HEK293 (cell line): ENCODE measurements at regions not wholly inside any gene's neighbourhood (a gene's known extent, or its start where the extent isn't known, plus 50 kb on each side); places are given as distances from the start of the nearest gene placed in this dataset.

Source experiments
- CTCF ChIA-PET: fragments of 350-600 bp; formaldehyde crosslinking; extraction: SDS; loops from one replicate; lab custom pipeline; 2021; ENCODE audit warnings: antibody characterized with exemption; lab: Yijun Ruan, JAX
- POLR2A ChIA-PET: fragments of 300-600 bp; formaldehyde crosslinking; extraction: SDS; loops from one replicate; lab custom pipeline; 2020; ENCODE audit warnings: antibody characterized with exemption, inconsistent platforms; lab: Yijun Ruan, JAX
- H3K27ac ChIP-seq: fragments of 200-500 bp; sonication (Bioruptor generic); 2 replicates; pipeline ENCODE4 v1.5.1; 2014; ENCODE audit warnings: low read depth, low read length, control low read depth, inconsistent platforms; ENCODE audit errors: extremely low read depth
- H3K36me3 ChIP-seq, 2 experiments: fragments of 200-500 bp in 1 of 2; sonication (Bioruptor generic) in 1 of 2; 1 replicate in 1 of 2; 2 replicates in 1 of 2; pipeline ENCODE4 v1.5.1; 2014 to 2017; ENCODE audit warnings: inconsistent platforms in 2 of 2, low read length in 2 of 2; ENCODE audit not compliant: control insufficient read depth in 2 of 2, insufficient read depth in 1 of 2
- H3K4me1 ChIP-seq: fragments of 200-500 bp; sonication (Bioruptor generic); 2 replicates; pipeline ENCODE4 v1.5.1; 2014; ENCODE audit warnings: mild to moderate bottlenecking, low read length, inconsistent platforms; ENCODE audit not compliant: control insufficient read depth, insufficient read depth
- H3K4me3 ChIP-seq: 2 replicates; pipeline ENCODE4 v1.5.1; 2011; ENCODE audit warnings: low read depth, mild to moderate bottlenecking, control low read depth, low read length, moderate library complexity
- H3K9me3 ChIP-seq: fragments of 200-500 bp; sonication (Bioruptor generic); 2 replicates; pipeline ENCODE4 v1.5.1; 2014; ENCODE audit warnings: low read depth, low read length, inconsistent platforms; ENCODE audit not compliant: control insufficient read depth, insufficient read depth
- BCL11A ChIP-seq: fragments of 450-650 bp; formaldehyde crosslinking; IDR thresholded peaks from 2 replicates; pipeline ENCODE4 v1.5.1; 2016; ENCODE audit warnings: low read depth, missing biosample characterization, missing genetic modification characterization
- ELK4 ChIP-seq: IDR thresholded peaks from 2 replicates; pipeline ENCODE4 v1.6.1; 2011; ENCODE audit warnings: mild to moderate bottlenecking, low read depth, low read length, borderline replicate concordance
- GLIS1 ChIP-seq: fragments of 450-650 bp; formaldehyde crosslinking; IDR thresholded peaks from 2 replicates; pipeline ENCODE4 v1.5.1; 2016; ENCODE audit warnings: missing biosample characterization, missing genetic modification characterization
- HOXC10 ChIP-seq: sonication (generic); formaldehyde crosslinking; IDR thresholded peaks from 2 replicates; pipeline ENCODE4 v1.8.1; 2023; ENCODE audit warnings: mild to moderate bottlenecking, missing genetic modification reagents
- HOXD13 ChIP-seq: sonication (generic); formaldehyde crosslinking; IDR thresholded peaks from 2 replicates; pipeline ENCODE4 v1.8.0; 2022; ENCODE audit warnings: missing genetic modification reagents, borderline replicate concordance
- KLF9 ChIP-seq: fragments of 450-650 bp; formaldehyde crosslinking; IDR thresholded peaks from 2 replicates; pipeline ENCODE4 v1.5.1; 2016; ENCODE audit warnings: missing biosample characterization, missing genetic modification characterization, low read depth
- MYNN ChIP-seq: fragments of 450-650 bp; formaldehyde crosslinking; IDR thresholded peaks from 2 replicates; pipeline ENCODE4 v1.5.1; 2016; ENCODE audit warnings: missing biosample characterization, missing genetic modification characterization, borderline replicate concordance
- OSR2 ChIP-seq: fragments of 450-650 bp; formaldehyde crosslinking; IDR thresholded peaks from 2 replicates; pipeline ENCODE4 v1.5.1; 2016; ENCODE audit warnings: missing biosample characterization, missing genetic modification characterization
- YY1 ChIP-seq: fragments of 450-650 bp; formaldehyde crosslinking; IDR thresholded peaks from 2 replicates; pipeline ENCODE4 v1.5.1; 2018; ENCODE audit warnings: missing biosample characterization, missing genetic modification characterization
- ZBTB10 ChIP-seq: fragments of 450-650 bp; formaldehyde crosslinking; IDR thresholded peaks from 2 replicates; pipeline ENCODE4 v1.5.1; 2016; ENCODE audit warnings: missing biosample characterization, missing genetic modification characterization
- ZFP41 ChIP-seq: fragments of 450-650 bp; formaldehyde crosslinking; IDR thresholded peaks from 2 replicates; pipeline ENCODE4 v1.5.1; 2016; ENCODE audit warnings: missing biosample characterization, missing genetic modification characterization, borderline replicate concordance
- ZNF146 ChIP-seq: fragments of 450-650 bp; formaldehyde crosslinking; IDR thresholded peaks from 2 replicates; pipeline ENCODE4 v1.5.1; 2016; ENCODE audit warnings: missing biosample characterization, missing genetic modification characterization
- ZNF18 ChIP-seq: fragments of 450-650 bp; formaldehyde crosslinking; IDR thresholded peaks from 2 replicates; pipeline ENCODE4 v1.5.1; 2016; ENCODE audit warnings: missing biosample characterization, missing genetic modification characterization
- ZNF184 ChIP-seq: fragments of 450-650 bp; IDR thresholded peaks from 2 replicates; pipeline ENCODE4 v1.5.1; 2018; ENCODE audit warnings: missing biosample characterization, mild to moderate bottlenecking, missing genetic modification characterization
- ZNF26 ChIP-seq: fragments of 450-650 bp; formaldehyde crosslinking; IDR thresholded peaks from 2 replicates; pipeline ENCODE4 v1.5.1; 2016; ENCODE audit warnings: missing biosample characterization, missing genetic modification characterization
- ZNF433 ChIP-seq: fragments of 450-650 bp; formaldehyde crosslinking; IDR thresholded peaks from 2 replicates; pipeline ENCODE4 v1.5.1; 2016; ENCODE audit warnings: missing biosample characterization, missing genetic modification characterization, low read depth
- ZNF513 ChIP-seq: fragments of 450-650 bp; IDR thresholded peaks from 2 replicates; pipeline ENCODE4 v1.5.1; 2018; ENCODE audit warnings: missing biosample characterization, missing genetic modification characterization
- ZNF544 ChIP-seq: fragments of 450-650 bp; formaldehyde crosslinking; IDR thresholded peaks from 2 replicates; pipeline ENCODE4 v1.5.0; 2017; ENCODE audit warnings: missing biosample characterization, missing genetic modification characterization
- ZNF549 ChIP-seq: fragments of 450-650 bp; IDR thresholded peaks from 2 replicates; pipeline ENCODE4 v1.5.1; 2018; ENCODE audit warnings: missing biosample characterization, missing genetic modification characterization, mild to moderate bottlenecking, inconsistent platforms, moderate library complexity
- ZNF571 ChIP-seq: fragments of 450-650 bp; formaldehyde crosslinking; IDR thresholded peaks from 2 replicates; pipeline ENCODE4 v1.5.0; 2017; ENCODE audit warnings: missing biosample characterization, missing genetic modification characterization
- ZNF585B ChIP-seq: fragments of 450-650 bp; formaldehyde crosslinking; IDR thresholded peaks from 2 replicates; pipeline ENCODE4 v1.5.1; 2016; ENCODE audit warnings: missing biosample characterization, missing genetic modification characterization
- ZNF626 ChIP-seq: fragments of 450-650 bp; sonication (Bioruptor Pico); formaldehyde crosslinking; IDR thresholded peaks from 2 replicates; pipeline ENCODE4 v1.5.1; 2018; ENCODE audit warnings: missing biosample characterization, missing genetic modification characterization, inconsistent platforms
- ZNF692 ChIP-seq: fragments of 450-650 bp; formaldehyde crosslinking; IDR thresholded peaks from 2 replicates; pipeline ENCODE4 v1.5.1; 2016; ENCODE audit warnings: missing biosample characterization, missing genetic modification characterization
- ZNF747 ChIP-seq: fragments of 450-650 bp; formaldehyde crosslinking; IDR thresholded peaks from 2 replicates; pipeline ENCODE4 v1.5.1; 2016; ENCODE audit warnings: missing biosample characterization, missing genetic modification characterization
- ZSCAN30 ChIP-seq: fragments of 450-650 bp; IDR thresholded peaks from 2 replicates; pipeline ENCODE4 v1.5.1; 2018; ENCODE audit warnings: missing biosample characterization, mild to moderate bottlenecking, missing genetic modification characterization, moderate library complexity
- ZSCAN5A ChIP-seq: fragments of 450-650 bp; formaldehyde crosslinking; IDR thresholded peaks from 2 replicates; pipeline ENCODE4 v1.5.1; 2016; ENCODE audit warnings: missing biosample characterization, missing genetic modification characterization

- POLR2A ChIA-PET: no interaction called here
- TF ChIP-seq ZNF513 (tag by site-specific recombination) (no peak), HOXD13 (CRISPR knock-in tag) (no peak), ELK4 (no peak), OSR2 (tag by site-specific recombination) (no peak), ZNF549 (tag by site-specific recombination) (no peak), GLIS1 (no peak), ZNF146 (tag by site-specific recombination) (no peak), ZSCAN5A (tag by site-specific recombination) (no peak), BCL11A (tag by site-specific recombination) (no peak), ZNF433 (tag by site-specific recombination) (no peak), ZNF544 (tag by site-specific recombination) (no peak), ZNF184 (tag by site-specific recombination) (no peak), MYNN (tag by site-specific recombination) (no peak), ZNF26 (no peak), ZNF585B (tag by site-specific recombination) (no peak), ZBTB10 (tag by site-specific recombination) (no peak)
Observed at GRCh38 chr6:103617642-103618041, 1242.1 kb downstream of the HACE1 start.

GRCh38 chr6:103587722-103588121 lies 1272.0 kb downstream of the HACE1 start:
- Histone ChIP-seq H3K9me3 (no peaks in the 10 kb centered on the region), H3K4me3 (no peak overlapping the region), H3K27ac (no peak overlapping the region), H3K36me3 (no peaks in the 10 kb centered on the region), H3K4me1 (no peaks in the 10 kb centered on the region)
- ChIA-PET POLR2A (no interaction called here), CTCF (no interaction called here)
- TF ChIP-seq ZNF747 (tag by site-specific recombination) (no peak), ZNF692 (tag by site-specific recombination) (no peak), ZSCAN30 (tag by site-specific recombination) (no peak), YY1 (tag by site-specific recombination) (no peak), ZNF18 (tag by site-specific recombination) (no peak), ZNF626 (tag by site-specific recombination) (no peak), ZNF571 (tag by site-specific recombination) (no peak), KLF9 (tag by site-specific recombination) (no peak), ZFP41 (tag by site-specific recombination) (no peak), HOXC10 (no peak)

More at GRCh38 chr6:103617642-103618041, 1242.1 kb downstream of the HACE1 start:
- CTCF ChIA-PET: no interaction called here
- H3K4me1 ChIP-seq: no peaks in the 10 kb centered on the region
- no peak overlapping the region for H3K4me3 ChIP-seq
- H3K36me3 ChIP-seq: no peaks in the 10 kb centered on the region
- H3K9me3 ChIP-seq: no peaks in the 10 kb centered on the region
- H3K27ac ChIP-seq: no peak overlapping the region
